Uterus (tissue), 2 donors: ENCODE measurements at regions not wholly inside any gene's neighbourhood (a gene's known extent, or its start where the extent isn't known, plus 50 kb on each side); places are given as distances from the start of the nearest gene placed in this dataset.

Experiments
- CTCF ChIP-seq, 4 experiments: fragments of 200-600 bp in 2 of 4; fragments of 450-650 bp in 2 of 4; sonication (generic) in 2 of 4; IDR thresholded peaks; one replicate each; pipeline ENCODE4 v1.5.1; 2016 to 2019; ENCODE audit warnings: antibody characterized with exemption in 4 of 4, mild to moderate bottlenecking in 2 of 4, moderate library complexity in 1 of 4
- POLR2A ChIP-seq, 2 donors: fragments of 450-650 bp; IDR thresholded peaks; one replicate each; pipeline ENCODE4 v1.6.1; 2016; ENCODE audit warnings: antibody characterized with exemption in 2 of 2, mild to moderate bottlenecking in 1 of 2, moderate library complexity in 1 of 2

DNA sequence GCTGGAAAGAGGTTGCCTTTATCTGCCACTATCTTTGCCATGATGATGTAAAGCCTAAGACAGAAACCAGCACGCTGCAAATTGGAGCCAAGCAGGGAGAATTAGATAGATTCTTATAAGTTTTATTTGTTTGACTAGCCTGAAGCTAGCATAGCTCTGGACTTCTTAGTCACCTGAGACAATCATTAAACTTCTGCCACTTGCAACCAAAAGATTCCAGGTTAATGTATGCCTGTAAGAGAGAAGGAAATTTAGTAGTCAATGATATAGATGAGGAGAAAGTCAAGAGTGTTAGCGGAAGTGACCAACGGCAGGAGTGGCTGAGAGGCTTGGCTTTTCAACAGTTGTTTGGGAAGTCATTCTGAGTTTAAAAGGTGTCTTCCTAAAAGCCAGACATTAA, 1106.6 kb downstream of the VRK1 start:
- TF ChIP-seq CTCF (IDR thresholded peaks at IDR 0.05) (no peak), POLR2A (IDR thresholded peaks at IDR 0.05) (no peak)
